ENCODE measurements at regions not wholly inside any gene's neighbourhood (a gene's known extent, or its start where the extent isn't known, plus 50 kb on each side); places are given as distances from the start of the nearest gene placed in this dataset.

GRCh38 chr11:26254378-26254777 lies 77.6 kb upstream of the ANO3 start:
- no peaks in the 10 kb centered on the region for H3K27me3 Mint-ChIP-seq
- TF ChIP-seq, protein P1, sequence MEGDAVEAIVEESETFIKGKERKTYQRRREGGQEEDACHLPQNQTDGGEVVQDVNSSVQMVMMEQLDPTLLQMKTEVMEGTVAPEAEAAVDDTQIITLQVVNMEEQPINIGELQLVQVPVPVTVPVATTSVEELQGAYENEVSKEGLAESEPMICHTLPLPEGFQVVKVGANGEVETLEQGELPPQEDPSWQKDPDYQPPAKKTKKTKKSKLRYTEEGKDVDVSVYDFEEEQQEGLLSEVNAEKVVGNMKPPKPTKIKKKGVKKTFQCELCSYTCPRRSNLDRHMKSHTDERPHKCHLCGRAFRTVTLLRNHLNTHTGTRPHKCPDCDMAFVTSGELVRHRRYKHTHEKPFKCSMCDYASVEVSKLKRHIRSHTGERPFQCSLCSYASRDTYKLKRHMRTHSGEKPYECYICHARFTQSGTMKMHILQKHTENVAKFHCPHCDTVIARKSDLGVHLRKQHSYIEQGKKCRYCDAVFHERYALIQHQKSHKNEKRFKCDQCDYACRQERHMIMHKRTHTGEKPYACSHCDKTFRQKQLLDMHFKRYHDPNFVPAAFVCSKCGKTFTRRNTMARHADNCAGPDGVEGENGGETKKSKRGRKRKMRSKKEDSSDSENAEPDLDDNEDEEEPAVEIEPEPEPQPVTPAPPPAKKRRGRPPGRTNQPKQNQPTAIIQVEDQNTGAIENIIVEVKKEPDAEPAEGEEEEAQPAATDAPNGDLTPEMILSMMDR (conservative IDR thresholded peaks at IDR 0.05) = no peak
- no peak overlapping the region for H3K4me3 Mint-ChIP-seq
- no peaks in the 10 kb centered on the region for H3K9me3 Mint-ChIP-seq
- H3K36me3 Mint-ChIP-seq = no peaks in the 10 kb centered on the region
- no peak overlapping the region for H3K27ac Mint-ChIP-seq
- no peaks in the 10 kb centered on the region for H3K4me1 Mint-ChIP-seq (ENCODE audit: unreplicated experiment)
- no peak for DNase-seq (ENCODE audit: extremely low spot score, unreplicated experiment)

DNA sequence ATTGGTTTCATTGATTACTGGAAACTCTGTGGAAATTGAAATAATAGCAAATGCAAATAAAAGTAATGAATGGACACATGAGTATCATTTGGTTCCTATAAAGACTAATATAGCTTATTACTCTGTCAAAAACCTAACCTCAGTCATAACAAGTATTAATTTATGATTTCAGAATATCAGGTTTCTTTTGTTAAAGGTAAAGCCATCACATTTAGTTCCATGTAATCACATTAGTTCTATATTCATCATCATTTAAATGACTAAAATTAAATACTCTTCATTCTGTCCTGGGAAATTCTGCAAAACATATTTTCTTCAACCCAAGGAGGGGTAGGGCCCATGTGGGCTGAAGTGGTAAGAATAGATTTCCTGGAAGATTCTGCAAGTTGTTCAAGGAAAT lies 68.2 kb upstream of the ANO3 start:
- TF ChIP-seq, protein P1 (conservative IDR thresholded peaks at IDR 0.05) = no peak
- H3K9me3 Mint-ChIP-seq = no peaks in the 10 kb centered on the region
- H3K27ac Mint-ChIP-seq = no peak overlapping the region
- H3K4me3 Mint-ChIP-seq = no peak overlapping the region
- no peaks in the 10 kb centered on the region for H3K36me3 Mint-ChIP-seq
- H3K4me1 Mint-ChIP-seq (ENCODE audit: unreplicated experiment) = no peaks in the 10 kb centered on the region
- DNase-seq (ENCODE audit: extremely low spot score, unreplicated experiment) = no peak
- no peaks in the 10 kb centered on the region for H3K27me3 Mint-ChIP-seq

GRCh38 chr11:26264266-26264665 lies 67.7 kb upstream of the ANO3 start:
- no peaks in the 10 kb centered on the region for H3K27me3 Mint-ChIP-seq
- H3K36me3 Mint-ChIP-seq = no peaks in the 10 kb centered on the region
- H3K4me1 Mint-ChIP-seq (ENCODE audit: unreplicated experiment) = no peaks in the 10 kb centered on the region
- no peaks in the 10 kb centered on the region for H3K9me3 Mint-ChIP-seq
- H3K4me3 Mint-ChIP-seq = no peak overlapping the region
- TF ChIP-seq, protein P1 (conservative IDR thresholded peaks at IDR 0.05) = no peak
- DNase-seq (ENCODE audit: extremely low spot score, unreplicated experiment) = no peak
- H3K27ac Mint-ChIP-seq = no peak overlapping the region

- Mint-ChIP-seq H3K4me3 (no peak overlapping the region), H3K36me3 (no peaks in the 10 kb centered on the region), H3K4me1 (ENCODE audit: unreplicated experiment) (no peaks in the 10 kb centered on the region), H3K27ac (no peak overlapping the region), H3K9me3 (no peaks in the 10 kb centered on the region), H3K27me3 (no peaks in the 10 kb centered on the region)
- DNase-seq (ENCODE audit: extremely low spot score, unreplicated experiment) = no peak
- TF ChIP-seq, protein P1 (conservative IDR thresholded peaks at IDR 0.05) = no peak
Measured at GRCh38 chr11:26268980-26269660, 62.8 kb upstream of the ANO3 start.

DNA sequence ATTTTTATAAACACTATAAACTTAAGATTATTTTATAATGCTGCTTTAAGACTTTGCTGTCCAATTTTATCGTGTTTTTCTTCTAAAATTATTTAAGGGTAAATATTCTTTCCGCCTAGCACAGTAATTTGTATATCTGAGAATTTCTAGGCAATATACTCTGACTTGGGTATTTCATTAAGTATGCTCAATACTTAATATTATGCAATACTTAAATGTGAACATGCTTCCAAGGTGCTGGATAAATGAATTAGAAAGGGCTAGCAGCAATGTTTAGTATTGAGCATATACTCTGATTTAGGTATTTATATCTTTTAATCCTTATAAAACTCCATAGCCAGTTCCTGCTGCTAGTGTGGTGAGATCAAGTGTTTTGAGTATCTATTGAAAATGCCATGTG lies 60.3 kb upstream of the ANO3 start:
- Mint-ChIP-seq H3K27ac (no peak overlapping the region), H3K4me1 (ENCODE audit: unreplicated experiment) (peaks cover 7% of the 10 kb centered on the region), H3K4me3 (no peak overlapping the region), H3K9me3 (no peaks in the 10 kb centered on the region), H3K27me3 (no peaks in the 10 kb centered on the region), H3K36me3 (no peaks in the 10 kb centered on the region)
- TF ChIP-seq, protein P1 (conservative IDR thresholded peaks at IDR 0.05) = no peak
- no peak for DNase-seq (ENCODE audit: extremely low spot score, unreplicated experiment)

Data from type B pancreatic cell (in vitro differentiated cells).